Kidney (tissue), 13 donors: ENCODE measurements at regions not wholly inside any gene's neighbourhood (a gene's known extent, or its start where the extent isn't known, plus 50 kb on each side); places are given as distances from the start of the nearest gene placed in this dataset.
A peak's percentile ranks its signal among the peaks of the same experiment; 100 is the strongest.

Experiments
- DNase-seq, 5 donors: peaks; one replicate each; pipeline ENCODE4 v3.0.0-alpha.2; 2013 to 2020
- FAIRE-seq: peaks from 2 replicates; lab custom pipeline; 2012; peaks lifted over from hg19 to GRCh38; lab: Jason Lieb, UNC
- H3K27ac ChIP-seq, 2 donors: one replicate each; pipeline ENCODE4 v1.7.0; 2013; ENCODE audit warnings: low read depth in 2 of 2, low read length in 2 of 2, inconsistent platforms in 1 of 2
- H3K27me3 ChIP-seq: one replicate; pipeline ENCODE4 v1.7.1; 2013; ENCODE audit warnings: low read length, inconsistent platforms; ENCODE audit not compliant: control insufficient read depth, insufficient read depth
- H3K36me3 ChIP-seq, 3 donors: one replicate each; pipeline versions ENCODE4 v1.7.0 to v1.7.1; 2013; ENCODE audit warnings: low read length in 3 of 3, control low read depth in 1 of 3, inconsistent platforms in 1 of 3; ENCODE audit not compliant: insufficient read depth in 3 of 3, control insufficient read depth in 2 of 3
- H3K4me1 ChIP-seq, 3 donors: one replicate each; pipeline versions ENCODE4 v1.7.0 to v1.7.1; 2013; ENCODE audit warnings: low read length in 3 of 3, inconsistent platforms in 1 of 3, low read depth in 1 of 3; ENCODE audit not compliant: control insufficient read depth in 2 of 3, insufficient read depth in 2 of 3
- H3K4me3 ChIP-seq, 3 donors: one replicate each; pipeline versions ENCODE4 v1.7.0 to v1.8.1; 2013; ENCODE audit warnings: low read length in 3 of 3, control low read depth in 1 of 3, inconsistent platforms in 1 of 3
- H3K9ac ChIP-seq, 3 donors: one replicate each; pipeline versions ENCODE4 v1.7.0 to v1.7.1; 2013; ENCODE audit warnings: low read length in 3 of 3, control low read depth in 1 of 3, inconsistent platforms in 1 of 3
- H3K9me3 ChIP-seq, 3 donors: one replicate each; pipeline versions ENCODE4 v1.7.0 to v1.7.1; 2013; ENCODE audit warnings: low read length in 3 of 3, control low read depth in 1 of 3, inconsistent platforms in 1 of 3; ENCODE audit not compliant: control insufficient read depth in 2 of 3, insufficient read depth in 1 of 3
- CTCF ChIP-seq: IDR thresholded peaks from 3 replicates; pipeline ENCODE4 v1.5.1; 2012; ENCODE audit warnings: mild to moderate bottlenecking, moderate library complexity, borderline replicate concordance; ENCODE audit not compliant: insufficient read depth; ENCODE audit errors: extremely low read depth
- intact Hi-C: fragments of 100-400 bp; cut with DNase I; formaldehyde crosslinking; loops from one replicate; pipeline ENCODE4 v1.11.1; 2022
- donor health status: control.
- donor health status: control.
- donor health status: control.
- donor health status: control.
- donor health status: control.
- donor health status: DM: yes; HTN: yes; CAD: no.
- donor health status: Normal renal cell carcinoma (clear cell type).

DNA sequence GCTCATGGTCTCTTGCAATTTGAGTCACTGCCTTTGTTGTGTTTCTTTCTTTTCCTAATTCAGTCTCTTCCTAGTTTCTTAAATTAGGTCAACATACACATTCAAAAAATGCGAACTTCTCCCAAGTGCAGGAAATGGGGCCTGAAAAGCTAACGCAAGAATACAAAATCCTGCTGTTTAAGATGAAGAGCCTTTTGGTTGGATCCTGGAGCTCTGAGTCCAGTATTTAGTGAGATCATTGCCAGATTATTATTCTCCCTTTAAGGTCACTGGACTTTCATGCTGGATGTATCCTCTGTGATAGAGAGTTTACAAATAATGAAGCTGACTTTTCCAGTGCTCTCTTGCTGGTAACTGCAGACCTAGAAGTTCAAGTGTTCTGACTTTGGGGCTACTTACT, 401.9 kb upstream of the MKI67 start:
- H3K9me3 ChIP-seq = no peaks in the 10 kb centered on the region
- intact Hi-C loops = no loop called here
- TF ChIP-seq CTCF = no peak

GRCh38 chr10:128528781-128529180, 402.6 kb upstream of the MKI67 start:
- H3K9me3 ChIP-seq = no peaks in the 10 kb centered on the region
- no peaks in the 10 kb centered on the region for H3K36me3 ChIP-seq
- H3K4me1 ChIP-seq = peaks cover 0 to 2% (median 0%) of the 10 kb centered on the region in 3 donors
- H3K4me3 ChIP-seq = no peak overlapping the region
- intact Hi-C loops = no loop called here
- no peak for FAIRE-seq
- TF ChIP-seq CTCF = no peak
- no peak for DNase-seq
- H3K9ac ChIP-seq = no peak overlapping the region
- no peak overlapping the region for H3K27ac ChIP-seq
- H3K27me3 ChIP-seq = no peaks in the 10 kb centered on the region

More for the DNA sequence above, 401.9 kb upstream of the MKI67 start:
- Histone ChIP-seq H3K4me1 (peaks cover 0 to 2% (median 0%) of the 10 kb centered on the region in 3 donors), H3K9ac (no peak overlapping the region), H3K4me3 (no peak overlapping the region), H3K27me3 (no peaks in the 10 kb centered on the region), H3K36me3 (no peaks in the 10 kb centered on the region), H3K27ac (no peak overlapping the region)
- DNase-seq = peak in 1 of 5 donors; percentile 48
- FAIRE-seq = no peak

DNA sequence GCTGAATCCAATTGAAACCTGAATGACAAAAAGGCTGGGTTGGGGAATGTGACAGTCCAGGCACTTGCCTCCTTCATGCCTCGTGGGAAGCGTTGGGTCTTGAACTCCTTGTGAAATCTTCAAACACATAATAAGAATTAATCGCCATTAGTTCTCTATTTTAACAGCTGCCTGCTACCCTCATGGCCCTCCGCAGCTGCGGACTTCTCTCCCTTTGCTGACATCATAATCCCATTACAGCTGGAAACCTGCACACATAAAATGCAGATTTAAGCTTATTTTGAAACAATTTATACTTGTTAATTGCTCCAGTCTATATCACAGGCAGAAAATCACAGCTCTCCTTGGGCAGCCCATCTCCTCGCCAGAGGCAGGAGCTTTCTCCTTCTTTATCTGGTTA, 403.0 kb upstream of the MKI67 start:
- no peaks in the 10 kb centered on the region for H3K36me3 ChIP-seq
- no peak overlapping the region for H3K27ac ChIP-seq
- no peaks in the 10 kb centered on the region for H3K9me3 ChIP-seq
- no peak overlapping the region for H3K9ac ChIP-seq
- no peaks in the 10 kb centered on the region for H3K27me3 ChIP-seq
- TF ChIP-seq CTCF = no peak
- H3K4me1 ChIP-seq = peaks cover 0 to 2% (median 0%) of the 10 kb centered on the region in 3 donors
- no peak overlapping the region for H3K4me3 ChIP-seq
- intact Hi-C loops = no loop called here
- FAIRE-seq = no peak
- DNase-seq = peak in 1 of 5 donors; percentile 24

DNA sequence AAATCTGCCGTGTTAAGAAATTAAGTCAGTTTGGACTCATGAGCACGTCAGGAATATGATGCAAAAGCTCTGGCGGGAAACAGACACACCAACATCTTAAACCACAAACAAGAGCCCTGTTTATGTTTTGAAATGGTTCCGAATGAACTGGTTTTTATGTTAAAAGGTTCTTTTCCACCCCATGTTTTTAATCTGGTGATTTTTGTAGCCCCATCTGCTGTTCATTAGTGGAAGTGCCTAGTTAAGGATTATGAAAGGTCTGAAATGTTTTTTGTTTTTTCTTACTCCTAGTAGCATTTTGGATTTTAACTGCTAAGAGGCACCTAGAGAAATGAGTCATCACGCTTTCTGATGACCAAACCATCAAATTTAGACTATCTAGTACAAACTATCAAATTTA, 404.1 kb upstream of the MKI67 start:
- TF ChIP-seq CTCF = peak; percentile 19
- no peak overlapping the region for H3K9ac ChIP-seq
- intact Hi-C loops = no loop called here
- peak in 2 of 5 donors; percentile 48 for DNase-seq
- no peak overlapping the region for H3K27ac ChIP-seq
- no peak for FAIRE-seq
- no peak overlapping the region for H3K4me3 ChIP-seq
- H3K27me3 ChIP-seq = no peaks in the 10 kb centered on the region
- H3K4me1 ChIP-seq = peaks cover 0 to 2% (median 0%) of the 10 kb centered on the region in 3 donors
- no peaks in the 10 kb centered on the region for H3K9me3 ChIP-seq
- no peaks in the 10 kb centered on the region for H3K36me3 ChIP-seq
